Stimulated activated CD4-positive, alpha-beta T cell treated with anti-CD3 and anti-CD28 coated beads, TNF-alpha, amount 100 ng/mL, for 24 hours (primary cell): ENCODE measurements at regions not wholly inside any gene's neighbourhood (a gene's known extent, or its start where the extent isn't known, plus 50 kb on each side); places are given as distances from the start of the nearest gene placed in this dataset.
A peak's percentile ranks its signal among the peaks of the same experiment; 100 is the strongest.
"Not testable (repeated sequence)": the region's sequence is repeated elsewhere in the genome, so short reads cannot be mapped to it uniquely, and the experiment has no call there.

Experiments used
- DNase-seq, 3 experiments: peaks; one replicate each; pipeline ENCODE4 v3.0.0-alpha.2; 2020; ENCODE audit warnings: low read depth in 3 of 3

DNA sequence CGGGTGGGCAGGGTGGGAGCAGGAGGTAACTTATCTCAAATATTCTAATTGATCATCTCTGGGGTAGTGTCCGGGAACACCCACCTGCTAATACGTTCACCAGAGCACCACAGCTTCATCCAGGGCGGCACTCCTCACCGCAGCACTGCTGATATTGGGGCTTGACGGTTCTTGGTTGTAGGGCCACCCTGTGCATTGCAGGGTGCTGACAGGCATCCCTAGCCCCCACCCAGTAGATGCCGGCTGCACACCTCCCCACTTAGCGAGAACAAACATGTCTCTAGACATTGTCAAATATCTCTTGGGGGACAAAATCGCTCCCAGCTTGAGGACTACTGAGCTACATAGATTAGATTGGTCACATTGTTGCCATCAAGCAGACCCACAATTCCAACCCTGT is 73.9 kb upstream of the WASF3 start:
- no peak for DNase-seq

DNA sequence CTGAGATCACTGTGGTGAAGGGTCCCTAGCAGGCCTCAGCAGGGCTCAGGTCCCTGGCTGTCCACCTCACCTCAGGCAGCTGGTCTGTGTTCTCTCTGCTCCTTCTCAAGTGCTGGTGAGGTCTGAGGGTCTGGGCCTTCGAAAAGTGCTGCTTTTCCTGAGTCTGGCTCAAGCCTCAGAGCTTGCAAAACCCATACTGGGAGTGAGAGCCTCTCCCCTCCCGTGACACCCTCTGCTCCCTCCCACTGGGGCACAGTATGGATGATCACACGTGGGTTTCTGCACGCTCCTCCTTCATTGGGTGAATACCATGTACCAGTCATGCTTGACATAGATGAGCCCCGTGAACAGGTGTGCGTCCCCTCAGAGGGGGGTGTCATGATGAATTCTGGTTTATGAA is 73.3 kb upstream of the WASF3 start:
- no peak for DNase-seq

DNA sequence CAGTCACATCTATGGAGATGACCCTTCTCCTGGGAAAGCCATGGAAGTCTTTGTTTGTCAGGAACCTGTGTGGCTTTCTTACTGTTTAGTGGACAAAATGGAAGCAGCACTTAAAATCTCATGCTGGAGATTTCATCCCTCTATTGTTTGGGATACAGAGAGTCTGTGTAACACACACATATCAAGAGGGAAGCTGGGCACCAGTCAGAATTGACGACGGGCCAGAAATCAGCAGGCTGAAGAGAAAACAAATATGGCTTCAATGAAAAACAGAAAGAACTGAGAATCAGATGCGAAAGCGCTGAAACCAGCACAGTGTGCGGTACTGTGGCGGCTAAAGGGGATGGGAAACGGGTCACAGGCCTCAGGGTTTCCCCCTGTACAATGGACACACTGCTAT is 72.2 kb upstream of the WASF3 start:
- DNase-seq = no peak

DNA sequence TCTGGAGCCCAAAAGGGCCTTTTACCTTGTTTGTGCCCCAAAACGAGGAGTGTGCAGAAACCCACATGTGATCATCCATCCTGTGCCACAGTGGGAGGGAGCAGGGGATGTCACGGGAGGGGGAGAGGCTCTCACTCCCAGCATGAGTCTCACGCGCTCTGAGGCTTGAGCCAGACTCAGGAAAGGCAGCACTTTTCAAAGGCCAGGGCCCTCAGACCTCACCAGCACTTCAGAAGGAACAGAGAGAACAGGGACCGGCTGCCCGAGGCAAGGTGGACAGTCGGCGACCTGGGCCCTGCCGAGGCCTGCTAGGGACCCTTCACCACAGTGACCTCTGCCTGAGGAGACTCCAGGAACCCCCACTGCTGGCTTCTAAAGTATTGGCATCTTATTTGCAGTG is 71.7 kb upstream of the WASF3 start:
- DNase-seq = no peak

GRCh38 chr13:26486550-26486949 is 70.9 kb upstream of the WASF3 start:
- DNase-seq = no peak

DNA sequence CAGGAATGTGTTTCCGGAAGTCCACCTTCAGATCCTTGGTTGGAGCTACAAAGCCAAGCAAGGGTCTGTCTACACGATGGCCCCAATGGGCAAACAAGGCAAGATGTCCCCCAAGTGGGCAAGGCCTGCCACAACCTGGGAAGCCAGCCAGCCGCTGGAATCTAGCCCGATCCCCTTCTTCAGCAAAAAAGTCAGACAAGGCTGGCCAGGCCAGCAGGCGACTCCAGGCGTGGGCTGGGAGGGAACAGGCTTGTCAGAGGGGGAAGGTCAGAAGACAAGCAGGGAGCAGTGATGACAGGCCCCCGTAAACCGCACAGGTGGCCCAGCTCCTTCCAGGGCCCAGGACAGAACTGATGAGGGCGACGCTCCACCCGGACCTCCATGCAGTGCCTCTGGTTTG is 69.7 kb upstream of the WASF3 start:
- DNase-seq = no peak

GRCh38 chr13:26488236-26489003 is 69.1 kb upstream of the WASF3 start:
- no peak for DNase-seq

- not testable (repeated sequence) for DNase-seq
Measured at GRCh38 chr13:26492301-26492700, 65.2 kb upstream of the WASF3 start.

DNA sequence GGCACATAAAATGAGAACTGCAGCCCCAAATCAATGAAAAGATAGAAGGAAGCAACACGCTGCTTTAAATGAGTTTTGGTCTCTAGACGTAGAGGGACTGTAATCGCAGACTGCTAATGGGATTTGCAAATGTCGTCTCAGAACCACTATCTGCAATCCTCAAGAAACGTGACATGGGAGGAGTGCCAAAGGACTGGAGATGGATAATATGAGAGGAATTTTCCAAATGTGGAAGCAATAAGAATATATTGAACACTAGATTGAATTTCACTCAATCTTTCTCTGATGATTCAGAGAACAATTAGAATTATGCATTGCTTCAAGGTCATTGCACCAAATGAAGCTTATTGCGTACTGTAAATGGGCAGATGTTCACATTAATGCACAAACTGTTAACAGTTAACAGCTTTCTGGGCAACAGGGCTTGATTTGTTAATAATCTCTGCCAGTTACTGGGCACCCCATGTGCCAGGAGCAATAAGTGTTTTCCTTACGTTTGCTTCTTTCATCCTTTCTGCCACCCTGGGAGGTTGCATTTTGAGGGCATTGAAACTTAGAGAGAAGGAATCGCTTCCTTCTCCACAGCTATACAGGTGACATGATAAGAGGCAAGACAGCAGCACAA is 62.8 kb upstream of the WASF3 start:
- no peak for DNase-seq

DNA sequence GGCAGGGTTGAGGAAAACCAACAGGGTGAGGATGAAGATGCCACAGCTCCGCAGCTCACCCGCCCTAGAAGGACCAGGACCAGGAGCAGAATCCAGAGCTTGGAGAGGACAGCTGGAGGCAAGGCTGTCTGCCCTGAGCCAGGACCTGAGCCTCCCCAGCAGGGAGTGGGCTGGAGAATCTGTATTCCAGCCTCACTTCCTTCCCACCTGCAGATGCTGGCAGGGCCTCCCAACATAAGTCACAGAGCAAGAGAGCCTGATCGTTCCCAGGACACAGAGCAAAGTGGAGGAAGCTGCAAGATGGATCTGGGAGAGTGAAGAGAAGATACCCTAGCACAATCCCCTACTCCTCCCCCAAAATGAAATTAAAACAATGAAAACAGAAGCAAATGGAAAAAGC is 61.7 kb upstream of the WASF3 start:
- no peak for DNase-seq

DNA sequence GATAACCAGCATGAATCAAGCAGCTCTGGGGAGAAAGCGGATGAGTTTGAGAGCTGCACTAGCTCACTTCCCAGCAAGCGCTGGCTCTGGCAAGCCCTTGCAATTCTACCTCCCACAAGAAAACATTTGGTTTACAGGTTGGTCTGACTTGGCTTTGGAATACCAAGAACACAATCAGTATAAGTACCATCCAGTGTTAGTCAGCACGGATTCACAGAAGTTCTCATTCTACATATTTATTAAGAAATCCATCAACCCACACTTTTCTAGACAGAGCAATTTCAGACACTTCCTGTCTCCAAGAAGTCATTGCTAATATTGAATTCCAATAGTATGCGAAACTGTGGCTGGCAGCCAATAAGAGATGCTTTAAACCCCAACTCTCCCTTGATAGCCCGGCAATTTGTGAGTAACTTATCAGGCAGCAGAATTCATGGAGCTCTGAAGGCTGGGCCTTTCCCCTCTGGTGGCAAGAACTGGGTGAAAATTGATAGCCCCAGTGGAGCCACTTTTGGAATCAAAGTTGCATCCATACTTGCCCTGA is 59.4 kb upstream of the WASF3 start:
- no peak for DNase-seq

- no peak for DNase-seq
Measured at GRCh38 chr13:26498656-26499601, 58.6 kb upstream of the WASF3 start.

DNA sequence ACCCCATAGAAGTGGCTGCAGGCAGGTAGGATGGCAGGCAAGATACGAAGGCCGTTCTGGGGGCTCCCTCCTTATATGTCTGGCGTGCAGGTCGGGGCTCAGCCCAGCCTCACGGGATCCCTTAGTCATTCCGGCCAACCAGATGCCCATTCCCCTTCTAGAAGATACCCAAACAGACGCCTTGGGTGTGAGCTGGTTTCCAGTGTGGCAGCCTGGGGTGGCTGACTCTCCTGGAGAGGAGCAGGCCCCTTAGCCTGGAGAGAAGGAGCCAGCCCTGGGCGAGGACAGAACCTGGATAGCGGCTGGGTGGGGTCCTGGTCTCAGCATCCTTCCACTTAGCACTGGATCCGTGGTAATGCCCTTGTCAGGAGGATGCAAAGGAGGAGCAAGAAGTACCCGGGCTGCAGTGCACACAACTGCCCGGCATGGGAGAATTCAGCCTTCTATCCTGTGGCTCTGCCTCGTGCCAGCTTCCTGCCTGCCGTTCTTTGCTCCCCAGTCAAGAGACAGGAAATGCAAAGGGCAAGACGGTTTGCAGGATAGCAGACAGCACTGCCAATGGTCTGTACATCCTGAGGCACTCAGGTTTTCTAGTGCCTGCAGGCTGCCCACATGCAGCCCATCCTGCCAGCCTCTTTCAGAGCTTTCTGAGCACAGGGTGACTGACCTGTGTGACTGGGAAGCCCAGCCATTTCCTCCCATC is 56.7 kb upstream of the WASF3 start:
- DNase-seq = no peak

DNA sequence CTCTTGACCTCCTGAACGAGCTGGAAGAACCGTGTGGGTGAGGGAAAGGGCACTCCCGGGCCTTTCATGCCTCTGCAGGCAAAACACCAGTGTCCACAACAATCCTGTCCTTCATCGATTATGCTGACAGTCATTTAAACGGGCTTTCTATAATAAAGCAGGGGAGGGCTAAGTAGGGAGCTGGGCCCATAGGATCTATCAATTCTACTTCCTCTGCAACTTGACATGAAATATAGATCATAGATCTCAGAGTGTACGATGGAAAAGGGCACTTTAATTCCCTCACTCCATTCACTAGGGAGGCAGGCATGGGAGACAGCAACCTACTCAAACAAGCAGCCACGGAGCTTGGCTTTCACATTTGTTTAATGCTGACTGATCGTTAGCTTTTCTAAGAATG is 55.8 kb upstream of the WASF3 start:
- DNase-seq = no peak

DNA sequence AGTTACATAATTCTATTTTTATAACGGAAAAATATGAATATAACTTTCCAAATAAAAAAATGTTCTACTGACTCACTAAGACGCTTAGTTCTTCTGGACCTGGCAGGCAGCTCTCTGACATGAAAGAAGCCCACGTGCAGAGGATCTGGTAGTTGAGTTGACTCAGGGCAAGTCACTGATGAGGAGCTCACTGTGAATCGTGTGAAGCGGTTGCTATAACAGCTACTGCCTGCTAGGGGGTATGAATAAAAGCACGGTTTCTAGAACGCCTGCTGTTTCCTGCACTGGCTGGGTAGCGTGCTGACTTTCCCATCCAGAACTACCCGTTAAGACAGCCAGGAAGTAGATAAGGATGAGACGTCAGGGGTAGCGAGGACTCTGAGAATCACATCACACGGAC is 54.7 kb upstream of the WASF3 start:
- DNase-seq = peak; percentile 8 to 37 (median 34)

GRCh38 chr13:26503826-26504594 is 53.5 kb upstream of the WASF3 start:
- DNase-seq = peak in 1 of 3 experiments; percentile 3
